Right renal cortex interstitium (tissue), 3 donors: ENCODE measurements at regions not wholly inside any gene's neighbourhood (a gene's known extent, or its start where the extent isn't known, plus 50 kb on each side); places are given as distances from the start of the nearest gene placed in this dataset.

Source experiments
- DNase-seq, 3 donors: peaks; one replicate each; pipeline ENCODE4 v3.0.0-alpha.2; 2013; ENCODE audit warnings: low read depth in 3 of 3, low spot score in 2 of 3

- no peak for DNase-seq
Measured at GRCh38 chr12:118606690-118607089, 230.3 kb downstream of the SUDS3 start.

- no peak for DNase-seq
Measured at GRCh38 chr12:118607831-118608230, 231.5 kb downstream of the SUDS3 start.

- DNase-seq, result no peak
Measured at GRCh38 chr12:118608770-118609344, 232.5 kb downstream of the SUDS3 start.

- no peak for DNase-seq
Measured at GRCh38 chr12:118611295-118611694, 234.9 kb downstream of the SUDS3 start.

- no peak for DNase-seq
Measured at GRCh38 chr12:118611770-118612169, 235.4 kb downstream of the SUDS3 start.

- DNase-seq, result no peak
Measured at GRCh38 chr12:118617611-118618450, 241.5 kb downstream of the SUDS3 start.

- no peak for DNase-seq
Measured at GRCh38 chr12:118618695-118619094, 242.3 kb downstream of the SUDS3 start.

GRCh38 chr12:118625050-118625675 lies 248.8 kb downstream of the SUDS3 start:
- no peak for DNase-seq

- DNase-seq, result no peak
Measured at GRCh38 chr12:118633071-118633470, 256.7 kb downstream of the SUDS3 start.

- no peak for DNase-seq
Measured at GRCh38 chr12:118635276-118635675, 258.9 kb downstream of the SUDS3 start.

- no peak for DNase-seq
Measured at GRCh38 chr12:118637767-118638370, 261.5 kb downstream of the SUDS3 start.

GRCh38 chr12:118641249-118641648 lies 264.9 kb downstream of the SUDS3 start:
- no peak for DNase-seq

GRCh38 chr12:118645219-118645618 lies 268.9 kb downstream of the SUDS3 start:
- DNase-seq, result peak in 2 of 3 donors; percentile 7 to 23

- DNase-seq, result no peak
Measured at GRCh38 chr12:118649765-118650585, 273.6 kb downstream of the SUDS3 start.

GRCh38 chr12:118650586-118650960 lies 274.2 kb downstream of the SUDS3 start:
- DNase-seq, result no peak

GRCh38 chr12:118651487-118651886 lies 275.1 kb downstream of the SUDS3 start:
- no peak for DNase-seq

GRCh38 chr12:118655588-118655987 lies 279.2 kb downstream of the SUDS3 start:
- no peak for DNase-seq

- DNase-seq, result no peak
Measured at GRCh38 chr12:118680356-118680963, 300.9 kb upstream of the SRRM4 start.

GRCh38 chr12:118682656-118683055 lies 298.7 kb upstream of the SRRM4 start:
- no peak for DNase-seq

GRCh38 chr12:118685983-118686607 lies 295.2 kb upstream of the SRRM4 start:
- DNase-seq, result peak in 2 of 3 donors; percentile 5 to 35
